NCI-H2107 treated with DMSO at 0.1 percent for 48 hours (cell line): ENCODE measurements at regions not wholly inside any gene's neighbourhood (a gene's known extent, or its start where the extent isn't known, plus 50 kb on each side); places are given as distances from the start of the nearest gene placed in this dataset.
"Not testable (repeated sequence)": the region's sequence is repeated elsewhere in the genome, so short reads cannot be mapped to it uniquely, and the experiment has no call there.

Experiments used
- DNase-seq: peaks from one replicate; lab custom pipeline; 2025; ENCODE audit not compliant: unreplicated experiment; lab: John Stamatoyannopoulos, UW

DNA sequence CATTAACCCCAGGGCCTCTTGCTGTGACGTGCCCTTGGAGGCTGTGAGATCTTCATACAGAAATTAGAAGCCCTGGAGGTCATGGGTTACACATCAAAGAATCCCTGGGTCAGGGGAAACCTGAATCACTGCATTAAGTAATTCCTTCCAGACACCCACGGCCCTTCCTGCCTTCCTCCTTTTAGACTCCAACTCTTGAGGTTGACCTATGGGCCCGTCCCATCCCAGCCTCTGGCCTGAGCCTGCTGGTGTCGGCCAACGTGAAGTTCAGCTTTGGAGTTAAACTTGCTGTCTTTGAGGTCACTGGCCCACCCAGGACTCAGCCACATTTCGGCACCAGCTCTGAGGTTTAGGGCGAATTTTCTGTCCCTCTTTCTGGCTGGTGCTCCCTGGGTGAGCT, 198.3 kb downstream of the ACKR3 start:
- DNase-seq = no peak

DNA sequence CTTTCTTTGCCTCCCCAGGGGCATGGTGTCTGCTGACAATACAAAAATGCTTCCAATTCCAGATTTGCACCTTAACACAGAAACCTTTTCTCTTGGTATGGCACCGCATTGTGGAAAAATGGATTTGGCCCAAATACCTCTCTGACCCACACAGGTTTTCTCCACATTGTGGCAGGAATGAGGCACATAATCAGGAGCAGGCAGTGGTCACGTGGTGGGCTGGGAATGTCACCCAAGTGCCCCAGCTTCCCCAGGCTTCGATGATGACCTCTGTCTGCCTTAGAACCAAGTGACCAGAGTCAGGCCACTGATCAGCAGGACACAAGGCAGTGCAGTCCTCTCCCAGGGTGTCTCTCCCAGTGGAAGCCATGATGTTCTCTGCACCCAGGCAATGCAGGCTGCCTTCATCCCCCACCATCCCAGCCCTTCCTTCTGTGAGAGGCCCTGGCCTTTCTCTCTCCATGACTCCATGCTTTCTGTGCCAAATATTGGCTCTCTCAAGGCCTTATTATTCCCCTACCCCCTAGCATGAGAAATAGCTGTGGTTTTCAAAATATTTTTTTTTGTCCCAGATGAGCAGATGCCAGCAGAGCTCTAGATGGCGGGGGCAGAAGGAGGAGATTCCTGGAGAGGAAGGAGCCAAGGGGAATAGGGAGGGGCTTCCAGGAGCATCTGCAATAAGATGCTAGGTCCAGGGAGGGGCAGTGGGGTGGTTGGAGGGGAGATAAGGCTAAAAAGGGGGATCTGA, 198.9 kb downstream of the ACKR3 start:
- no peak for DNase-seq

DNA sequence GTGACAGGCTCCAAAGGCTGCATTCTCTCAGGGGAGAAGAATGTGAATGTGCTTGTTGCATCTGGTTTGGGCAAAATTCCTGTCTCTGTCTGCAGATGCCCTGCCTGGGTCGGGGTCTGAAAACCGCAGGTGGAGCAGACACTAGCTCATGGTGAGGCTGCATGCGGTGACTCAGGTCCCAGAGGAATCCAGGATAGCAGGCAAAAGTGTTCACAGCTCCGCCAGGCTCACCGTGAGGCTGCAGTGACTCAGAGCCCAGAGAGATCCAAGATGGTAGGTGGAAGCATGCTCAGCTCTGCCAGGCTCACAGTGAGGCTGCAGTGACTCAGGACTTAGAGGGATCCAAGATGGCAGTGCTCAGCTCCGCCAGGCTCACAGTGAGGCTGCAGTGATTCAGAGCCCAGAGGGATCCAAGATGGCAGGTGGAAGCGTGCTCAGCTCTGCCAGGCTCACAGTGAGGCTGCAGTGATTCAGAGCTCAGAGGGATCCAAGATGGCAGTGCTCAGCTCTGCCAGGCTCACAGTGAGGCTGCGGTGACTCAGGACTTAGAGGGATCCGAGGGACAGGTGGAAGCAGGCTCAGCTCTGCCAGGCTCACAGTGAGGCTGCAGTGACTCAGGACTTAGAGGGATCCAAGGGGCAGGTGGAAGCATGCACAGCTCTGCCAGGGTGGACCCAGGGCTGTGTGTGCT, 200.5 kb downstream of the ACKR3 start:
- DNase-seq = no peak

GRCh38 chr2:236772220-236772837, 202.7 kb downstream of the ACKR3 start:
- DNase-seq = no peak

- DNase-seq = no peak
These were observed 203.6 kb downstream of the ACKR3 start for GRCh38 chr2:236773206-236773605.

GRCh38 chr2:236774171-236774570, 204.5 kb downstream of the ACKR3 start:
- no peak for DNase-seq

GRCh38 chr2:236775511-236775910, 205.9 kb downstream of the ACKR3 start:
- DNase-seq = no peak

- no peak for DNase-seq
These were observed 206.6 kb downstream of the ACKR3 start for GRCh38 chr2:236776206-236776605.

DNA sequence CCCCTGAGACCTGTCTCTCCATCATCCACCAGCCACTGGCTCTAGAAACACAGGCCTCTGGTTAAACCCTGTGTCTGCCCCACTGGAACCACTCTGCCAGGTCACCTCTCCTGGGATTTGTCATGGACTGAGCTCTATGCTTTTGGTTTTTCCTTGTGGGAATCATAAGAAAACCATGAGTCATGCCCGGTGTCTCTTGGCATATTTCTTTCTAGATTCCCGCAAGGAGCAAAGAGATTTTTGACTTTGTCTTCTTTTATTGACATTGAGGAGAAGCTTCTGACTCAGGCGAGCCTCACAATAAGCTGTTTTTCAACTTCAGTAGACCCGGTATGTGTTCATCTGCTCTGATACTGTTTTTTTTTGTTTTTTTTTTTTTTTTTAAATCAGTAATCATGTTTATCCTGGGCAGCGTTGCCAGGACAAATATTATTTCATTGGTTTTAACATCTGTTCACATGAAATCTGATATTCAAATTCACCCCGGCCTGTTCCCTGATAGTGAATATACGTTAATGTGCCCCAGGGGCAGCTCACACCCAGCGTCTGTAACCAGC, 207.1 kb downstream of the ACKR3 start:
- no peak for DNase-seq

DNA sequence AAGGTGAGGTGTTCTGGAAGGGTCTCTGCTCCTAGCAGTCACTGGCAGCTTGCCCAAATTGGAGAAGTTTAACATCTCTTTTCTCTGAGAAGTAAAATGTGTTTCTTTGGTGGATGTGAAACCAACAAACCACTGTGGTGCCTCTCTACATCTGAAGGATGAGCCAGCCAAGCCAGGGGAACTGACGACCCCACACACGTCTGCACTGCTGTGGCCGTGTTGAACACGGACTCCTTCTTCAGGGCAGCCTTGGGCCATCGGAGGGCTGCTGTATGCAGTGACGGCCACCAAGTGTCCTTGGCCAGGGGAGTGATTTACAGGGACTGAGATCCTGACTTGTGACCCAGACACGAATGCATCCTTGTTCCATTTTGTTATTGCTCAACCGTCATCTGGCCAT, 207.8 kb downstream of the ACKR3 start:
- no peak for DNase-seq

DNA sequence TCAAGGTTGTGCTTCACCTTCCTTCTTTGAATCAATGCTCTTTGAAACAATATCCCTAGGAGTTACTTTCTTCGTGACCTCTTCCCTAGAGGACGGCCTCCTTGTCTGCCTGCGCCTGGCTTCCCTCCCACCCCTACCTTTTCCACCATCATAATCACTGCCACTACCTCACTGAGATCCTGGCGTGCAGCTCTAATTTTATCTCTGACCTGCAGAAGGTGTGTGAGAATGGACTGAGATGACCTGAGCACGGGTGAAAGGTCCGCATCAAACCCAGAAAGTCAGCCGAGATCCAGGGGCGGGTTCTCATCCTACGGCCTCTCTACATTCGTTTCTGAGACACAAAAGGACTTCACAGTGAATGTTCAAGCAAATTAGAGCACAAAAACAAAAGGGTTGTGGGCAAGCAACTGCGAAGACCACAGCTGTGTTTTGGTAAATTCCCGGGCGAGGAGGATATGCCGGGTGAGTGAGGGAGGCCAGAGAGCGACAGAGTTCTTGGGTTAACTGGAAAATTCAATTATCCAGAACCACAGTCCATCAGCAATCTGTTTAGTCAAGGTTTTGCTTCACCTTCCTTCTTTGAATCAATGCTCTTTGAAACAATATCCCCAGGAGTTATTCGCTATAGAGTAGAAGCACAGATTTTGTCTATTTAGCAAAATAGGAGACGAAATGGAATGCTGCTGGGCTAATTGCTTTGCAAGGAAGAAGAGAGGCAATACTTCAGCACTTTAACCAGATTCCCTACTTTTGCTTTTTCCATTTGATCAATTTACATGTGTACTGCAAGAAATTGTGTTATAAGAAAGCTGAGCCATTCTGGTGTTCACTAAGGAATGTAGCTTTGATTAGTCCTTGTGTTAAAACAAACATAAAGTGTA, 212.6 kb downstream of the ACKR3 start:
- DNase-seq = no peak

DNA sequence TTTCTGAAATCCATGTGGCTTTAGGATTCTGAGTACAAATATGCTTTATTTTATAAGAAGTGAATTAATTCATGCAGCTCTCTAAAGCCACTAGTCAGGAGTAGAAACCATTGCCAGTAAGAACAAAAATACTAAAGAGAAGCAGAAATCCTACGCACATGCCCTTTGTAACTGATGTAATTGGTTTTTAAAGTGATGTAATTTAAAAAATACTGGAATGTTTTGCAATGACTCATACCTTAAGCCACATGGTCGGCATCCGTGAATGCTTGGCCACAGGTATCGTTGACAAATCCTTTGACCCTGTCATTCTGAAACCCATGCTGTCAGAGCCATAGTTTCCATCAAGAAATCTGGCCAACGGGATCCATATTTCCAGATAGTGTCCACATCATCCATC, 213.3 kb downstream of the ACKR3 start:
- DNase-seq = no peak

DNA sequence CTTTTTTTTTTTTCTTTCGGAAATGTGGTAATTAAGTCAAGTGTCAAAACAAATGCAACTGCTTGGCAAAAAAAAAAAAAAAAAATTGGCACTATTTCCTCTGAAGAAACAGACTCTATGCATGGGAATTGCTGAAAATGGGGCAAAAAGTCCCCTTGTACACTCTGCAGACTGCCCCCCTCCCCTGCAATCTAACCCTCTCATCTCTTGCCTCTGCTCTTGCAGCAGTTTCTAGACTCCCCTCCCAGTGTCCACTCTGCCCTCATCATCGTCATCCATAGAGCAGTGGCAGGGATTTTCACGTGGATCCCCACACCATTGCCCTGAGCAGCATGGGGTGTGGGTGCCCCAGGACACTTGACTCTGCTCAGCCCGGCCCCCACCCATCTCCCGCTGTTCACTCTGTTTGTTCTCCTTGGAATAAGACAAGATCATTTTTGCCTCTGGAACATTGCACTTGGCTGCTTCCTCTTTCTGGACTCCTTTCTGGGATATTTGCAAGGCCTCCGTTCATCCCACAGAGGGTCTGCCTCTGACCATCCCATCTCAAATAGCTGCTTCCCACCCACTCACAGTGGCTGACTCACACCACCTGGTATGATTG, 213.9 kb downstream of the ACKR3 start:
- DNase-seq = no peak

- DNase-seq = no peak
These were observed 216.0 kb downstream of the ACKR3 start for GRCh38 chr2:236785611-236786057.

DNA sequence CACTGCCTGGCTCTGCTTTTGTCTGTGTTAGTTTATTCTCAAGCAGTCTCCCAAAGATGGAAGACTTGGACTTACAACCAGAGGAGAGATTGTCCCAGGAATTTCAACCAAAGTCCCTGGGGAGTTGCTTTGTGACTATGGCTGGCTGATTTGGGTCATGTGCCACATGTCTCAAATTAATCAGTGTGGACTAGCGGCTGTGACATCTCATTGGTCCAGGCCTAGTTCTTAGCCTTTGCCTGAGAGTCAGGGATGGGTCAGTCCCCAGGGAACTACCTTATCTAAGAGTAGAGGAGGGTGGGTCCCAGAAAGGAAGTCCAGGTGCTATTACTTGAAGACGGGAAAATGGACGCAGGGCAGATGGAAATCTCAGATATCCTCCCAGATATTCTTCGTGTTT, 217.1 kb downstream of the ACKR3 start:
- DNase-seq = no peak

DNA sequence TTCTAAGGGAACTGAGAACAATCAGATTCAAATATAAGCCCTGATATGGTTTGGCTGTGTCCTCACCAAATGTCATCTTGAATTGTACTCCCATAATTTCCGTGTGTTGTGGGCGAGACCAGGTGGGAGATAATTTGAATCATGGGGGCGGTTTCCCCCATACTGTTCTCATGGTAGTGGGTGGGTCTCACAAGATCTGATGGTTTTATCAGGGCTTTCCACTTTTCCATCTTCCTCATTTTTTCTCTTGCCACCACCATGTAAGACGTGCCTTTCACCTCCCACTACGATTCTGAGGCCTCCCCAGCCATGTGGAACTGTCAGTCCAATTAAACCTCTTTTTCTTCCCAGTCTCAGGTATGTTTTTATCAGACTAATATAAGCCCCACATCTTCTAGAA, 217.8 kb downstream of the ACKR3 start:
- DNase-seq = not testable (repeated sequence)

DNA sequence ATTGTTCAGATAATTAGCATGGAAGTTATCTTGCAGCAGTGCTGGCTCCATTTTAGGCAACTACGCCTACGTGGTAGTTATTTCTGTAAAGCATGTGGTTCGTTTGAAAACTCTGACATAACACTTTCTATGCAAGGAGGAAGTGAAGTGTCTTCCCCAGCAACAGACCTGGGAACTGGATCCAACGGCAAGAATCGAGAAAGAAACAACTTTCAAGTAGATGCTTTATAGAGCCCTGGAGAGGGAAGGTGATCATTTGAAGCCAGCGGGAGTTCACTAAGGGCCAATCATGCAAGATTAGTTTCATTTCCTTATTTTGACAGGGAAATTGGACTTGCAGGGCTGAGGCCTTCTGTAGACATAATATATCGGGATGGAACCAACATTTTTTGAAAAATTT, 218.3 kb downstream of the ACKR3 start:
- no peak for DNase-seq

GRCh38 chr2:236790963-236791362, 221.3 kb downstream of the ACKR3 start:
- DNase-seq = no peak

- no peak for DNase-seq
These were observed 223.7 kb downstream of the ACKR3 start for GRCh38 chr2:236793023-236794011.
